ENCODE measurements at regions not wholly inside any gene's neighbourhood (a gene's known extent, or its start where the extent isn't known, plus 50 kb on each side); places are given as distances from the start of the nearest gene placed in this dataset.

DNA sequence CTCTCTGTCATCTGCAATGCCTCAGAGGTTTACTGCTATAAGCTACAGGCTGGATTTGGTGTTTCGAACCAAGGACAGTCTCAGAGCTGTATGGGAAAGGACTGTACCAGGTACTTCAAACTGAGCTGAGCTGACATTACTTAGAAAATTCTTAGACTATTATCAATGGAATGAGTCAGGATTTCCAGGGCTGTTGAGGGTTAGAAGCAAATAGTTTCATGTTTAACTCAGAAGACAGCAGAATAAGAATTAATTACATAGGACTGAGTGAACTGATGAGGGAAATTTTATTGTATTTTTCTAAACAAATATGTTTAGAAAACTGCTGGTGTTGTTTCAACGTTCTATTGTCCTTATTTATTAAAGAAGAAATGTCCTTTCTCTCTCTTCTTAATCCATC, 74.3 kb upstream of the CAPZB start:
- TF ChIP-seq POLR2A (IDR thresholded peaks at IDR 0.05) (no peak), CTCF (IDR thresholded peaks at IDR 0.05) (no peak)
